NT2/D1 (cell line): ENCODE measurements at regions not wholly inside any gene's neighbourhood (a gene's known extent, or its start where the extent isn't known, plus 50 kb on each side); places are given as distances from the start of the nearest gene placed in this dataset.

Experiments used
- SUZ12 ChIP-seq: IDR thresholded peaks from 2 replicates; pipeline ENCODE4 v1.6.1; 2011; ENCODE audit not compliant: insufficient read length, insufficient read depth; ENCODE audit errors: extremely low read depth
- YY1 ChIP-seq: IDR thresholded peaks from 2 replicates; pipeline ENCODE4 v1.6.1; 2011; ENCODE audit not compliant: insufficient read length, insufficient read depth

DNA sequence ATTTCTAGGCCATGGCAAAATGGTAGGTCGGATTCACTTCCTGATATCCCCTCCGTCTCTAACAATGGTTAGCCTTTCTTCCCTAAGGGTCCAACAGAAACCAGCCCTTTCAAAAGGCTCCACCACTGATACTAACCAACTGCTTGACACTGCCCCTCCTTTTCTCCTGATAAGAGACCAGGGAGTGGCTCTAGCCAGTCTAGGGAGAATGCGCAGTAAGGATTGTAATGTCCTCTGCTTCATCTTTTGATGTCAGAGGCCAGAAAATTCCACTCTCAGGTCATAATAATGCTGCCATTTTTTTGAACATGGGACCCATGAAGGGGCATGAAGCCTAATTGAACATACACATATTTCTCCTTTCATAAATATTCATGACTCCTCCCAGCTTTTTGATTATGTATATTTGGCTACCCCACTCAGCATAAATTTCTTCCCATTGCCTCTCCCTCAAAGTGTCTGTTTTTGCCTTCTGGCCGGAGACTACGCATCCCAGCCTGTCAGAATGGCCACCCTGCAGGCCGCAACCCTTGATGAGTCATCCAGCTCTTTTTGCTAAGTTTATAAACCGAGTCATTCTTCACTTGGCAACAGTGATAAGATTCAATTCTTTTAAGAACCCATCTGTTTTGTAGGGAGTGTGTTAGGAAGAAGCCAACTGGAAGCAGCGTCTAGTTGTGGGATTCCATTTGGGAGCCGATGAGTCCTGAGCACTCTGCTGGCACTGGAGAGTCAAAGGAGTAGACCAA is 189.0 kb upstream of the MCTP2 start:
- TF ChIP-seq SUZ12 (no peak), YY1 (no peak)
